ENCODE measurements at regions not wholly inside any gene's neighbourhood (a gene's known extent, or its start where the extent isn't known, plus 50 kb on each side); places are given as distances from the start of the nearest gene placed in this dataset.

- H3K27ac Mint-ChIP-seq, result no peak overlapping the region
- H3K36me3 Mint-ChIP-seq, result no peaks in the 10 kb centered on the region
- no peaks in the 10 kb centered on the region for H3K9me3 Mint-ChIP-seq
- no peak for DNase-seq (ENCODE audit: low spot score in 2 of 2)
- no peak for ATAC-seq
Observed at GRCh38 chr6:140314682-140315081, 940.2 kb upstream of the CITED2 start.

DNA sequence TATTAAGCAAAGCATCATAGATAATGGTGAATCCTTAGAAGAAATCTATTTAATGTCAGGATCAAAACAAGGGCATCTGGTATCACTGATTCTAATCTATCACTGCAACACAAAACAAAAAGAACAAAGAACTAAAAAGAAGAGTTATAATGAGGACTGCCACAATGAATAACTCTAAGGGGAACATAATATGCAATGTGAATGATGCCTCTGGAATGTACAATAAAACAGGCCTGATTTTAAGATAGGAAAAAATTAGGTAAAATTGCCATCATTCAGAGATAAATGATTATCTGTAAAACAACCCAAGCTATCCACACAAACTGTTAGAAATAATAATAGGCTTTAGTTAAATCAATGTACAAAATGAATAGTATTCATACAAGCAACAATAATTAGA, 936.7 kb upstream of the CITED2 start:
- Mint-ChIP-seq H3K9me3 (no peaks in the 10 kb centered on the region), H3K36me3 (no peaks in the 10 kb centered on the region), H3K27ac (no peak overlapping the region)
- ATAC-seq (no peak), DNase-seq (ENCODE audit: low spot score in 2 of 2) (no peak)

- ATAC-seq, result no peak
- no peak for DNase-seq (ENCODE audit: low spot score in 2 of 2)
- no peak overlapping the region for H3K27ac Mint-ChIP-seq
- no peaks in the 10 kb centered on the region for H3K36me3 Mint-ChIP-seq
- H3K9me3 Mint-ChIP-seq, result no peaks in the 10 kb centered on the region
Observed at GRCh38 chr6:140303218-140303949, 928.9 kb upstream of the CITED2 start.

DNA sequence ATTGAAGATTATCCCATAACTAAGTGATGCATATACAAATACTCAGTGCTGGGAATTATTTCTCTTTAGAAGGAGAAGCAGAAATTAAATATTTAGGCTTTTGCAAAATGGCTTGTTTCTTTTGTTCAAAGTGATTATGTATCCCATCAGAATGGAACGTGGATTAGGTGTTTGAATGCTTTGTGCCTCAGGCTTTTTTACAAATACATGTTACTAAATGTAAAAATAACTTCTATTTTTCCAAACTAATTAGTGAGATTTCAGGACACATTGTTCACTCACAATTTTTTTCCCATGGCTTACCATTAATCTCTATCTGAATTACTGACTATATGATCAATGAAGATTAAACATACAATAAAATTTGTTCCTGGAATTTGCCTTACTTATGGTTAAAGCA, 925.9 kb upstream of the CITED2 start:
- Mint-ChIP-seq H3K27ac (no peak overlapping the region), H3K9me3 (no peaks in the 10 kb centered on the region), H3K36me3 (no peaks in the 10 kb centered on the region)
- no peak for DNase-seq (ENCODE audit: low spot score in 2 of 2)
- ATAC-seq, result no peak

GRCh38 chr6:140289186-140289585, 914.7 kb upstream of the CITED2 start:
- Mint-ChIP-seq H3K27ac (no peak overlapping the region), H3K9me3 (no peaks in the 10 kb centered on the region), H3K36me3 (peaks cover 0 to 7% of the 10 kb centered on the region in 2 donors)
- DNase-seq (ENCODE audit: low spot score in 2 of 2) (no peak), ATAC-seq (no peak)

GRCh38 chr6:140285998-140286690, 911.7 kb upstream of the CITED2 start:
- H3K27ac Mint-ChIP-seq, result no peak overlapping the region
- ATAC-seq (no peak), DNase-seq (ENCODE audit: low spot score in 2 of 2) (no peak)
- no peaks in the 10 kb centered on the region for H3K9me3 Mint-ChIP-seq
- H3K36me3 Mint-ChIP-seq, result peaks cover 0 to under 1% of the 10 kb centered on the region in 2 donors

DNA sequence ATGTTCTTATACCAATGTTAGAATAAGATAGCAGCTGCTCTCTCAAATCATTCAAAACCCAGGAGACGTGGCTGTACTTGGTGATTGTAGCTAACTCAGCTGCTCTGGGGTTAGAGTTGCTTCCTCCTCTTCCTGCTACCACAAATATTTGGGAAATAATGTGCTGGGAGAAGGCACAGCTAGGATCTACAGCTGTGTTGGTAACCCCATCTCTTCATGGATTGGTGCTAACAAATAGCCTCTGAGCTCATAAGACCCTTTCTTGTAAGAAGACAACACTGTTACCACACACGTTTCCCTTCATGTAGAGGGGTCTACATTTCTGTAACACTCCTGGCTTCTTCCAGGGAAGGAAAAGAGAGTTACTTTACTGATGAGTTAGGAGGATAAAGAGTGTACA, 911.0 kb upstream of the CITED2 start:
- Mint-ChIP-seq H3K27ac (no peak overlapping the region), H3K36me3 (no peaks in the 10 kb centered on the region), H3K9me3 (no peaks in the 10 kb centered on the region)
- DNase-seq (ENCODE audit: low spot score in 2 of 2) (no peak), ATAC-seq (no peak)

DNA sequence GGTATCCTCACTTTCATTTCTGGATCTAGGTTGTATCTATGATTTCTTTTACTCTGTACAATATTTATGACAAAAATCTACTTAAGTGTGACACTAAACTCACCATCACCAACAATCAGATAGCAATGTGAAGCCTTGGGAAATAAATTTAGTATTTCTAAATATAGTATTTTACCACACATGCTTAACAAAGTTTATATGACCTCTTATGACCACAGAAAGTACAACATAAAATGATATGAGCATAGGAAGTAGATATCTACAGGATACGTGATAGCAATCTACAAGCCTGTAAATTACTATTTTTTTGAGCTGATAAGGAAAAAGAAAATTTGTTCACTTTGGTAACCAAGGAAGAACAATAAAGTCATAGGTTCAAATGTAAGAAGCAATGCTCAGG, 910.4 kb upstream of the CITED2 start:
- Mint-ChIP-seq H3K27ac (no peak overlapping the region), H3K36me3 (no peaks in the 10 kb centered on the region), H3K9me3 (no peaks in the 10 kb centered on the region)
- DNase-seq (ENCODE audit: low spot score in 2 of 2) (no peak), ATAC-seq (no peak)

DNA sequence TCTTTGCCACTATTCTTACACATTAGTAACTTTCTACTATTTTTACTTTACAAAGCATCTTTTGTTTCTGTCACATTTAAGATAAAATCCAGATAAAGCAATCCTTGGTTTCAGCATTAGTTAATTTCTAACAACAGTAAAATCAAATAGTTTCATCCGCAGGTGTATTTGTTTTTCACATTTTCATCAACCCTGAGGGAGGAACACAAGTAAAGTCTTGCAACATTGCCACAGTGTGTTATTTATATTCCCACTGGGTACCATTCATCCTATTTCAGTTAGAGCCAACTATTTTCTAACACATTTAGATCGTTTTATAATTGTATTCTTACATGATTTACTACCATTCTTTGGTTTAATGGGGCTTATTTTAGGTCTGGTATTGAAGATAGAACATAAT, 908.7 kb upstream of the CITED2 start:
- no peak for DNase-seq (ENCODE audit: low spot score in 2 of 2)
- Mint-ChIP-seq H3K36me3 (no peaks in the 10 kb centered on the region), H3K9me3 (no peaks in the 10 kb centered on the region), H3K27ac (no peak overlapping the region)
- ATAC-seq, result no peak

DNA sequence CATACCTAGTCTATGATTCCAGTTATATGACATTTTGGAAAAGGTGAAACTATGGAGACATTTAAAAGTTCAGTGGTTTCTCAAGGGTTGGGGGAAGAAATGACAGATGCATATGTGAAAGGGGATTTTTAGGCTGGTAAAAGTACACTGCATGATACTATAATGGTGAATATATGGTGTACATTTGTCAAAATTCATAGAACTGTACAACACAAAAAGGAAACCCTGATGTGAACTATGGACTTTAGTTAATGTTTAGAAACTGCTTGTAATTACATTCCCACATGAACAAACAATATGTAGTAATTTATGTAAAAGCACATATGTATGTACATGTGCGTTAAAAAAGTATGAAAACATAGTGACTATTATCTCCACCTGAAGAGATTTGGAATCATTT, 907.3 kb upstream of the CITED2 start:
- Mint-ChIP-seq H3K9me3 (no peaks in the 10 kb centered on the region), H3K36me3 (no peaks in the 10 kb centered on the region), H3K27ac (no peak overlapping the region)
- ATAC-seq (no peak), DNase-seq (ENCODE audit: low spot score in 2 of 2) (no peak)

GRCh38 chr6:140281236-140281635, 906.8 kb upstream of the CITED2 start:
- DNase-seq (ENCODE audit: low spot score in 2 of 2) (no peak), ATAC-seq (no peak)
- Mint-ChIP-seq H3K27ac (no peak overlapping the region), H3K36me3 (no peaks in the 10 kb centered on the region), H3K9me3 (no peaks in the 10 kb centered on the region)

- Mint-ChIP-seq H3K27ac (no peak overlapping the region), H3K9me3 (no peaks in the 10 kb centered on the region), H3K36me3 (no peaks in the 10 kb centered on the region)
- ATAC-seq, result no peak
- no peak for DNase-seq (ENCODE audit: low spot score in 2 of 2)
Observed at GRCh38 chr6:140276719-140277118, 902.3 kb upstream of the CITED2 start.

DNA sequence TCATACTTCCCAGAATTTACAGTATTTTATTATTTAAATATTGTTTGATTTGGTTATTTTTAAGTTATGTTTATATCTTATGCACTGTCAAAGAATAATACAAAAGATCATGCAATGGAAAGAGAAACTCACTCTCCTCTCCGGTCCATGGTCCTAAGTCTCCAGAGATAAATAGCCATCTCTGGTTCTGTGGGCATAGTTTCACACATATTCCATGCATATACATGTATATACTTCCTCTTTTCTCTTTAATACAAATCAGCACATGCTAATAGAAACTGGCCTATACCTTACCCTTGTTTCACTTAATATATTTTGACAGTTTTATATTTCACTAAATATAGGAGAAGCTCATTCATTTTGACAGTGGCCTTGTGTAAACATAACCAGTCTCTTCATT, 901.7 kb upstream of the CITED2 start:
- no peak overlapping the region for H3K27ac Mint-ChIP-seq
- no peak for ATAC-seq
- no peak for DNase-seq (ENCODE audit: low spot score in 2 of 2)
- no peaks in the 10 kb centered on the region for H3K9me3 Mint-ChIP-seq
- H3K36me3 Mint-ChIP-seq, result no peaks in the 10 kb centered on the region

GRCh38 chr6:140275725-140276124, 901.3 kb upstream of the CITED2 start:
- DNase-seq (ENCODE audit: low spot score in 2 of 2) (no peak), ATAC-seq (no peak)
- Mint-ChIP-seq H3K9me3 (no peaks in the 10 kb centered on the region), H3K36me3 (no peaks in the 10 kb centered on the region), H3K27ac (no peak overlapping the region)

DNA sequence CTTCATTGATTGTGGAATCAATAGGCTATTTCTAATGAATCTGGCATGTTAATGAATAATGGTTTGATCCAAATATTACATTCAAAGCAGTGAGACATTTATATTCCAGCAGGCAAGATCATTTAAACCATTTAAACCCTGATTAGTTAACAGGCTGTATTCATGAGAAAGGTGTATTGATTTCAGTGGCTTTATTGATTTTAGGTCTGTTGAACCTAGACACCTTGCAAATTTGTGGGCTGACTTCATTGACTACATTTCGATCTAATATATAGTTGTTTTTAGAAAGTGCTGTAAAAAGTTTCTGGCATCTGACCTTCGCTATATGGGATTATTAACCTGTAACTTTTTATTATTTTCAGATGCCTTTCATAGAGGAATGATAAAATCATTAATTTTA, 900.1 kb upstream of the CITED2 start:
- DNase-seq (ENCODE audit: low spot score in 2 of 2) (no peak), ATAC-seq (no peak)
- Mint-ChIP-seq H3K27ac (no peak overlapping the region), H3K9me3 (no peaks in the 10 kb centered on the region), H3K36me3 (no peaks in the 10 kb centered on the region)

GRCh38 chr6:140271759-140272377, 897.4 kb upstream of the CITED2 start:
- ATAC-seq (no peak), DNase-seq (ENCODE audit: low spot score in 2 of 2) (no peak)
- H3K27ac Mint-ChIP-seq, result no peak overlapping the region
- no peaks in the 10 kb centered on the region for H3K36me3 Mint-ChIP-seq
- H3K9me3 Mint-ChIP-seq, result no peaks in the 10 kb centered on the region

- H3K9me3 Mint-ChIP-seq, result no peaks in the 10 kb centered on the region
- ATAC-seq (no peak), DNase-seq (ENCODE audit: low spot score in 2 of 2) (no peak)
- no peak overlapping the region for H3K27ac Mint-ChIP-seq
- H3K36me3 Mint-ChIP-seq, result no peaks in the 10 kb centered on the region
Observed at GRCh38 chr6:140269591-140270165, 895.2 kb upstream of the CITED2 start.

Data from activated naive CD4-positive, alpha-beta T cell treated with anti-CD3 and anti-CD28 coated beads, Interleukin-2, amount 50 U/mL, for 72 hours (primary cell).